ENCODE measurements at regions not wholly inside any gene's neighbourhood (a gene's known extent, or its start where the extent isn't known, plus 50 kb on each side); places are given as distances from the start of the nearest gene placed in this dataset.

GRCh38 chr3:154538566-154539360 lies 108.8 kb upstream of the GPR149 start:
- no peak for DNase-seq

- no peak for DNase-seq
Measured at GRCh38 chr3:154536751-154537150, 106.8 kb upstream of the GPR149 start.

DNA sequence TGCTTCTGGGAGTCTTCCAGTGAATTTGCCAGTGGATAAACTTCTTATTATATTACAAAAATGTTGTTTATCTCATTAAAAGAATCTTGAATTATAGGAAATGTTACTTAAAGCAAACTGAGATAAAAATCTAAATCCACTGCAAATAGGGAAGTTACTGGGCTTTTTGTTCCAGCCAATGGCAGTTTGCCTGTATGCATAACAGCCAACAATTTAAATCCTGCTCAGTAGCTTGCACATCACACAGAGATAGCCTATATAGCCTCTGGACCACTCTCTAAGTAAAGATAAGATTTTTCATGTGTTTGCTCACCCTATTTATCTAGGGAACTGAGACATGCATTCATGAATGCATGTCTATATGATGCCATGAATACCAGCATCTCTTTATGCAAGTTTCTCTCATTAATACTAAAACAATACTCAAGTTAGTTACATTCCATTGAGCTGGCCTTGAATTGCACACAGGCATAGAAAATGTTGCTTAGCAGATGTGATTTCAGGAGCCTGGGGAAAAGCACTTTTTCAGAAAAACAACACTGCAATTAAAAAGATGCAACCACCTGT lies 92.1 kb upstream of the GPR149 start:
- DNase-seq: no peak

- no peak for DNase-seq
Measured at GRCh38 chr3:154517404-154517803, 87.4 kb upstream of the GPR149 start.

- no peak for DNase-seq
Measured at GRCh38 chr3:154515921-154516320, 85.9 kb upstream of the GPR149 start.

- no peak for DNase-seq
Measured at GRCh38 chr3:154510780-154511179, 80.8 kb upstream of the GPR149 start.

DNA sequence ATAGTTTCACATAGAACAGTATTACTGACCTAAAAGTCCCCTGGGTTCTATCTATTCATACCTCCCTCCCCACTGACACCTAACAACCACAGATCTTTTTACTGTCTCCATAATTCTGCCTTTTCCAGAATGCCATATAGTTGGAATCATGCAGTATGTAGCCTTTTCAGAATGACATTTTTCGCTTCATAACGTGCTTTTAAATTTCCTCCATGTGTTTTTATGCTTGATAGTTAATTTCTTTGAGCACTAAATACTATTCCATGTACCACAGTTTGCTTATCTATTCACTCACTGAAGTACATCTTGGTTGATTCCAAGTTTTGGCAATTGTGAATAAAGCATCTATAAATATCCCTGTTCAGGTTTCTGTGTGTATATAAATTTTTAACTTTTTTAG lies 77.7 kb upstream of the GPR149 start:
- DNase-seq: no peak

DNA sequence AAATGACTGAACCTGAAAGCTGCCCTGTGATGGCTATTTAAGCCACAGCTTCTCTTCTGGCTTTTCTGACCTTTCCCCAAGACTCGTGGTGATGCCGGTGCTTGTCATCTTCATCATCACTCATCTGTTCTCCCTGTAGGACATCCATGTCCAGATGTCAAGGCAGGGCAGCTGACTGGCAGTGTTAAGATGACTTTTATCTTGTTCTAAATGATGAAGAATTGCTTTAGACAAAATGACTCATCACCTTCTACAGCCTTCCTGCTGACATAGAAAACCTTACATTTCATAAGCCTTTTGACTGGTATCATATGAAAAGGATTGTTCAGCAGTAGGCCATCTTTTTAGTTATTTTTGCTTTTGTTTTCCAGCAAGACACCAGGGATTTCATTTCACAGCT lies 67.0 kb upstream of the GPR149 start:
- no peak for DNase-seq

DNA sequence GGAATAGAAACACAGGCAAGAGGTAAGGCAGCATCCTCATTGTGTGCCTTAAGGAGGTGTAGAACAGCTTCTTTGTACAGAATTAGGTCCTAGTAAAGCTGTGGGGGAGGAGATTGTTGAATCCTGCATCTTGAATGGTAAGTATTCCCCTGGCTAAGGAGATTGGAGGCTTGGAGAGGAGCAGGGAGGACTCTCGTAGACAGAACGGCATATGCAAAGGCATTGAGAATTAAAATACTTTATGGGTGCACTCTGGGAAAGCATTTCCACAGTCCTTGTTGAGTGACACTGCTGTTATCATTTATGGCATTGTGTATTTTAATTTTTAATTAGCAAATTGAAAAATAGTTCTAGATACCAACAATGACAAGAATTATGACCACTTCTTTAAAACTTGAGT lies 66.5 kb upstream of the GPR149 start:
- no peak for DNase-seq

DNA sequence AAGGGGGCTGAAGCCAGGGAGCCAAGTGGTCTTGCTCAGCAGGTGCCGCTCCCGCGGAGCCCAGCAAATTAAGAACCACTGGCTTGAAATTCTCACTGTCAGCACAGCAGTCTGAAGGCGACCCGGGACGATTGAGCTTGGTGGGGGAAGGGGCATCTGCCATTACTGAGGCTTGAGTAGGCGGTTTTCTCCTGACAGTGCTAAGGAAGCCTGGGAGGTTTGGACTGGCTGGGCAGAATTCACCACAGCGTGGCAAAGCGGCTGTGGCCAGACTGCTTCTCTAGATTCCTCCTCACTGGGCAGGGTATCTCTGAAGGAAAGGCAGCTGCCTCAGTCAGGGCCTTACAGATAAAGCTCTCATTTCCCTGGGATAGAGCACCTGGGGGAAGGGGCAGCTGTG lies 57.0 kb upstream of the GPR149 start:
- no peak for DNase-seq

- DNase-seq: no peak
Measured at GRCh38 chr3:154482507-154482906, 52.5 kb upstream of the GPR149 start.

- no peak for DNase-seq
Measured at GRCh38 chr3:154480033-154480432, 50.0 kb upstream of the GPR149 start.
